Trophoblast cell (in vitro differentiated cells and primary cell): ENCODE measurements at regions not wholly inside any gene's neighbourhood (a gene's known extent, or its start where the extent isn't known, plus 50 kb on each side); places are given as distances from the start of the nearest gene placed in this dataset.

Experiments used
- DNase-seq, 2 donors: peaks; one replicate each; pipeline ENCODE4 v3.0.0-alpha.2; 2016
- H2AFZ ChIP-seq: 2 replicates; pipeline ENCODE4 v1.6.1; 2013; ENCODE audit warnings: low read length, moderate library complexity, mild to moderate bottlenecking; ENCODE audit not compliant: insufficient read depth, poor library complexity
- H2AK5ac ChIP-seq: 2 replicates; pipeline ENCODE4 v1.6.1; 2013; ENCODE audit warnings: mild to moderate bottlenecking, low read length
- H2BK120ac ChIP-seq: 2 replicates; pipeline ENCODE4 v1.6.1; 2013; ENCODE audit warnings: low read length, mild to moderate bottlenecking, moderate library complexity; ENCODE audit not compliant: insufficient read depth, poor library complexity
- H2BK12ac ChIP-seq: 2 replicates; pipeline ENCODE4 v1.6.1; 2013; ENCODE audit warnings: mild to moderate bottlenecking, low read length, moderate library complexity
- H2BK5ac ChIP-seq: 2 replicates; pipeline ENCODE4 v1.6.1; 2013; ENCODE audit warnings: low read length, low read depth, moderate library complexity, mild to moderate bottlenecking; ENCODE audit not compliant: poor library complexity
- H3K14ac ChIP-seq: 2 replicates; pipeline ENCODE4 v1.6.1; 2013; ENCODE audit warnings: mild to moderate bottlenecking, low read length
- H3K18ac ChIP-seq: 2 replicates; pipeline ENCODE4 v1.6.1; 2013; ENCODE audit warnings: mild to moderate bottlenecking, low read length
- H3K23ac ChIP-seq: 2 replicates; pipeline ENCODE4 v1.6.1; 2013; ENCODE audit warnings: low read length
- H3K27ac ChIP-seq: 2 replicates; pipeline ENCODE4 v1.5.1; 2013; ENCODE audit warnings: low read depth, mild to moderate bottlenecking, inconsistent platforms, low read length, moderate library complexity
- H3K27me3 ChIP-seq: 2 replicates; pipeline ENCODE4 v1.6.1; 2013; ENCODE audit warnings: inconsistent platforms, mild to moderate bottlenecking, low read length, moderate library complexity; ENCODE audit not compliant: insufficient read depth
- H3K36me3 ChIP-seq, 2 experiments: 1 replicate in 1 of 2; 2 replicates in 1 of 2; pipeline ENCODE4 v1.6.1; 2013; ENCODE audit warnings: low read length in 2 of 2, mild to moderate bottlenecking in 2 of 2, moderate library complexity in 1 of 2; ENCODE audit not compliant: insufficient read depth in 2 of 2, control insufficient read depth in 1 of 2
- H3K4ac ChIP-seq: 2 replicates; pipeline ENCODE4 v1.6.1; 2013; ENCODE audit warnings: low read depth, mild to moderate bottlenecking, low read length, moderate library complexity
- H3K4me1 ChIP-seq, 2 experiments: 1 replicate in 1 of 2; 2 replicates in 1 of 2; pipeline ENCODE4 v1.6.1; 2013; ENCODE audit warnings: low read length in 2 of 2, mild to moderate bottlenecking in 2 of 2, moderate library complexity in 1 of 2; ENCODE audit not compliant: insufficient read depth in 2 of 2, control insufficient read depth in 1 of 2
- H3K4me2 ChIP-seq: 2 replicates; pipeline ENCODE4 v1.6.1; 2013; ENCODE audit warnings: inconsistent platforms, mild to moderate bottlenecking, low read length, moderate library complexity
- H3K4me3 ChIP-seq: 2 replicates; pipeline ENCODE4 v1.5.1; 2013; ENCODE audit warnings: mild to moderate bottlenecking, low read depth, low read length, inconsistent platforms
- H3K79me1 ChIP-seq: one replicate; pipeline ENCODE4 v1.6.1; 2013; ENCODE audit warnings: low read length
- H3K79me2 ChIP-seq: 2 replicates; pipeline ENCODE4 v1.6.1; 2013; ENCODE audit warnings: low read length, mild to moderate bottlenecking; ENCODE audit not compliant: control insufficient read depth, insufficient read depth, poor library complexity
- H3K9ac ChIP-seq: 2 replicates; pipeline ENCODE4 v1.6.1; 2013; ENCODE audit warnings: mild to moderate bottlenecking, low read length
- H3K9me3 ChIP-seq: 2 replicates; pipeline ENCODE4 v1.6.1; 2013; ENCODE audit warnings: low read depth, mild to moderate bottlenecking, control low read depth, inconsistent platforms, low read length; ENCODE audit not compliant: insufficient read depth
- H4K12ac ChIP-seq: 2 replicates; pipeline ENCODE4 v1.6.1; 2013; ENCODE audit warnings: low read depth, mild to moderate bottlenecking, low read length, moderate library complexity
- H4K8ac ChIP-seq: 2 replicates; pipeline ENCODE4 v1.6.1; 2013; ENCODE audit warnings: low read depth, mild to moderate bottlenecking, low read length, moderate library complexity
- H4K91ac ChIP-seq: one replicate; pipeline ENCODE4 v1.6.1; 2013; ENCODE audit warnings: low read depth, mild to moderate bottlenecking, low read length, moderate library complexity
- WGBS: extraction: QIAGEN DNeasy Blood & Tissue Kit; methylation state at CpG from one replicate; pipeline ENCODE4 v1.1.7; 2013; ENCODE audit warnings: missing lambda C conversion rate; ENCODE audit not compliant: insufficient read length, insufficient coverage; ENCODE audit errors: extremely low coverage; 5-methylcytosine and 5-hydroxymethylcytosine counted together

DNA sequence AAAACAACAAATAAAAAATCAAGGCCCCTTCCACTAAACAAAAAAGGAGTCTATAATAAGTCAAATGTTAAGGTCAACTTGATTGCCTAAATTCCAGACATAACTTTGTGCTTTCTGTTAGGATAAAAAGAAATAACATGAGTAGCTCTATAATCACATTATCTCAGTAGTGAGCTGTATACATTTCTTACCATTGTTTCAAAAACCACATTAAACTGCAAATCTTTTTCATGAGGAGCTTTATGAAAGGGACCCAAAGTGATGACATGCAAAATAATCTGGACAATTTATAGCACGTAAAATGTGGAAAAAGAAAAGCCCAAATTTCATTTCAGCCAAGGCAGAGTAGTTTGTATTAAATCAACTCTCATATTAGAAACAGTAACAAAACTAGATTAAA is 269.2 kb downstream of the KLF12 start:
- no peaks in the 10 kb centered on the region for H3K79me2 ChIP-seq

DNA sequence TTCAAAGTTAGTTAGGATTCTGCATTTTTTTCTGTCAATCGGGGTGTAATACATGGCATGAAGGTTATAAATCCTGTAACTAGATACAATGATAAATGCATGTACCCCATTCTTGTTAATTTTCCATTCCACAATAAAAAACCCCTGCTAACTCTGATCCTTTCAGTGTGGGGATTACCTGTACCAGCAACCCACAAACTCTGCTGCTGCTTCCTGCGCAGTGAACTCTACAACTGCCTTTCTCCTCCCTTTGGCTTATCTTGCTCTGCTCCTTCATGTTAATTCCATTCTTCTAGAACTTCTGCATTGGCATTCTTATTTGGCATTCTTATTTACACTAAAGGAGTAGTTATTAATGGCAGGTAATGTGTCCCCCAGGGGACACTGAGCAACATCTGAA is 273.1 kb downstream of the KLF12 start:
- Histone ChIP-seq H3K36me3 (no peaks in the 10 kb centered on the region), H2BK12ac (no peak overlapping the region), H4K91ac (no peak overlapping the region), H3K23ac (no peak overlapping the region), H3K9ac (no peak overlapping the region), H3K79me1 (no peaks in the 10 kb centered on the region), H3K27ac (no peak overlapping the region), H3K4me1 (no peaks in the 10 kb centered on the region), H2AK5ac (no peak overlapping the region), H3K18ac (no peak overlapping the region), H3K4me3 (no peak overlapping the region), H3K9me3 (no peaks in the 10 kb centered on the region), H4K12ac (no peak overlapping the region), H2BK120ac (no peak overlapping the region), H4K8ac (no peak overlapping the region), H3K4me2 (no peak overlapping the region), H3K27me3 (no peaks in the 10 kb centered on the region), H3K79me2 (no peaks in the 10 kb centered on the region), H3K4ac (no peak overlapping the region), H3K14ac (no peak overlapping the region), H2BK5ac (no peak overlapping the region), H2AFZ (no peak overlapping the region)
- DNase-seq = no peak
- WGBS = no CpG with 5 or more reads among the region's 2 CpGs

More for the DNA sequence above, 269.2 kb downstream of the KLF12 start:
- H2BK12ac ChIP-seq = no peak overlapping the region
- H2AK5ac ChIP-seq = no peak overlapping the region
- H4K91ac ChIP-seq = no peak overlapping the region
- H3K4me2 ChIP-seq = no peak overlapping the region
- no peaks in the 10 kb centered on the region for H3K36me3 ChIP-seq
- no peak overlapping the region for H3K18ac ChIP-seq
- no peak overlapping the region for H3K14ac ChIP-seq
- H3K4me1 ChIP-seq = no peaks in the 10 kb centered on the region
- no CpG with 5 or more reads among the region's 1 CpG for WGBS
- no peaks in the 10 kb centered on the region for H3K79me1 ChIP-seq
- H2BK5ac ChIP-seq = no peak overlapping the region
- H3K9ac ChIP-seq = no peak overlapping the region
- no peaks in the 10 kb centered on the region for H3K9me3 ChIP-seq
- H3K4ac ChIP-seq = no peak overlapping the region
- H3K27ac ChIP-seq = no peak overlapping the region
- no peak overlapping the region for H2BK120ac ChIP-seq
- H3K27me3 ChIP-seq = no peaks in the 10 kb centered on the region
- H3K4me3 ChIP-seq = no peak overlapping the region
- no peak overlapping the region for H2AFZ ChIP-seq
- no peak overlapping the region for H3K23ac ChIP-seq
- no peak overlapping the region for H4K8ac ChIP-seq
- DNase-seq = no peak
- H4K12ac ChIP-seq = no peak overlapping the region

DNA sequence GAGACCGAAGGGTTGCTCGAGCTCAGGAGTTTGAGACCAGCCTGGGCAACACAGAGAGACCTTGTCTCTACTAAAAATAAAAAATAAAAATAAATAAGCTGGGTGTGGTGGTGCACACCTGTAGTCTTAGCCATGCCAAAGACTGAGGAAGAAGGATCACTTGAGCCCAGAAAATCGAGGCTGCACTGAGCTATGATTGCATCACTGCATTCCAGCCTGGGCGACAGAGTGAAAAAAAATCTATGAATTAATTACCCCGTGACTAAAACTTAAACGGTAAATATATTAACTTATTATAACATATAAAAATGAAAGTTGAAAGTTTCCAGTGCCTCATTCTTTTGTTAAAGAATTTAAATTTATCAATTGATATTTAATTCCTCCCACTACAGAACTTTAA is 273.7 kb downstream of the KLF12 start:
- no peaks in the 10 kb centered on the region for H3K9me3 ChIP-seq
- DNase-seq = no peak
- H3K27me3 ChIP-seq = no peaks in the 10 kb centered on the region
- H3K4me3 ChIP-seq = no peak overlapping the region
- no peaks in the 10 kb centered on the region for H3K36me3 ChIP-seq
- H2BK12ac ChIP-seq = no peak overlapping the region
- no peak overlapping the region for H3K4me2 ChIP-seq
- no peak overlapping the region for H2AK5ac ChIP-seq
- H3K4me1 ChIP-seq = no peaks in the 10 kb centered on the region
- H3K14ac ChIP-seq = no peak overlapping the region
- no peaks in the 10 kb centered on the region for H3K79me1 ChIP-seq
- H3K18ac ChIP-seq = no peak overlapping the region
- H3K23ac ChIP-seq = no peak overlapping the region
- no peak overlapping the region for H3K4ac ChIP-seq
- no peak overlapping the region for H4K8ac ChIP-seq
- no peak overlapping the region for H2BK120ac ChIP-seq
- H3K27ac ChIP-seq = no peak overlapping the region
- H4K12ac ChIP-seq = no peak overlapping the region
- H2AFZ ChIP-seq = no peak overlapping the region
- WGBS = no CpG with 5 or more reads among the region's 6 CpGs
- no peak overlapping the region for H2BK5ac ChIP-seq
- no peaks in the 10 kb centered on the region for H3K79me2 ChIP-seq
- H3K9ac ChIP-seq = no peak overlapping the region
- H4K91ac ChIP-seq = no peak overlapping the region

DNA sequence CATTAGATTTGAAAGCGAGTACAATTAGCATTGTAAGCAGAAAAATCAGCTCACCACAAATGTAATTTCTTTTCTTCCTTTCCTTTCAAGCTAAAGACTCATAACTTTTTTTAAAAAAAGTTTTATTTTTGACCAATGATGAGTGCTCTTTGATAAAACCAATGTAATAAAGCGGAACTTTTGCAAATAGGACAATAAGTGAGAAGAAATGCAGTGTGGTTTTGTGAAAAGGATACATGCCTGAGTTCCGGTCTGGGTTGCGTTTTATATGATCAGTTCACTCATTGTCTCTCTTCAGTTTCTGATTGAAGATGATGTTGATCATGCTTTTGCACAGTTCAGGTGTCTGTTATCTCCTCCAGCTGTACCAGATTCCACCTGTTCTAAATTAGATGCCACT is 274.4 kb downstream of the KLF12 start:
- H3K9me3 ChIP-seq = no peaks in the 10 kb centered on the region
- WGBS = no CpG with 5 or more reads among the region's 4 CpGs
- no peak overlapping the region for H2BK120ac ChIP-seq
- no peak overlapping the region for H3K4ac ChIP-seq
- no peak overlapping the region for H3K4me2 ChIP-seq
- H3K18ac ChIP-seq = no peak overlapping the region
- H3K79me2 ChIP-seq = no peaks in the 10 kb centered on the region
- H4K12ac ChIP-seq = no peak overlapping the region
- no peak overlapping the region for H2BK5ac ChIP-seq
- H3K14ac ChIP-seq = no peak overlapping the region
- no peak overlapping the region for H3K27ac ChIP-seq
- no peaks in the 10 kb centered on the region for H3K79me1 ChIP-seq
- no peak overlapping the region for H4K8ac ChIP-seq
- H3K27me3 ChIP-seq = no peaks in the 10 kb centered on the region
- no peak overlapping the region for H4K91ac ChIP-seq
- no peak overlapping the region for H2BK12ac ChIP-seq
- H2AFZ ChIP-seq = no peak overlapping the region
- no peak overlapping the region for H2AK5ac ChIP-seq
- H3K4me3 ChIP-seq = no peak overlapping the region
- no peaks in the 10 kb centered on the region for H3K36me3 ChIP-seq
- no peak overlapping the region for H3K23ac ChIP-seq
- H3K9ac ChIP-seq = no peak overlapping the region
- no peak for DNase-seq
- H3K4me1 ChIP-seq = no peaks in the 10 kb centered on the region
